K562 (cell line): ENCODE measurements at regions not wholly inside any gene's neighbourhood (a gene's known extent, or its start where the extent isn't known, plus 50 kb on each side); places are given as distances from the start of the nearest gene placed in this dataset.

Experiments
- ATAC-seq: fragments of 200-7000 bp; cut with Tn5 transposase; 3 replicates; pipeline ENCODE4 v1.9.1; 2020; ENCODE audit warnings: moderate library complexity
- BruUV-seq: library from RNA; stranded (reverse); fragments of 400-500 nt; replicated peaks from 2 replicates; lab custom pipeline; 2021; lab: Mats Ljungman, UMichigan
- CTCF ChIA-PET: fragments of 300-600 bp; formaldehyde crosslinking; extraction: SDS; loops from one replicate; lab custom pipeline; 2021; ENCODE audit warnings: low intra/inter-chr PET ratio; lab: Yijun Ruan, JAX
- POLR2A ChIA-PET: fragments of 300-600, 350-650 bp; sonication (Branson Sonifier 250); formaldehyde crosslinking; extraction: SDS; loops from one replicate; lab custom pipeline; 2021; ENCODE audit warnings: antibody characterized with exemption, inconsistent platforms; lab: Yijun Ruan, JAX
- DNase-seq, 4 experiments: peaks; one replicate each; pipeline versions ENCODE4 v3.0.0 to v3.0.0-alpha.2; 2011 to 2018; ENCODE audit warnings: low spot score in 3 of 4, mixed read lengths in 3 of 4; ENCODE audit errors: extremely low read depth in 1 of 4
- FAIRE-seq: peaks from 2 replicates; lab custom pipeline; 2011; peaks lifted over from hg19 to GRCh38; lab: Jason Lieb, UNC
- H2AFZ ChIP-seq: 2 replicates; pipeline ENCODE4 v1.6.0; 2011; ENCODE audit warnings: low read depth, low read length, control low read depth, inconsistent platforms
- H3K27ac ChIP-seq: fragments of 200-600 bp; 3 replicates; pipeline ENCODE4 v1.8.0; 2011; ENCODE audit warnings: low read depth, mild to moderate bottlenecking, control low read depth, inconsistent platforms, low read length, moderate library complexity, mixed read lengths; ENCODE audit errors: extremely low read depth
- H3K27me3 ChIP-seq, 2 experiments: fragments of 300-600 bp in 1 of 2; 2 replicates in 1 of 2; 3 replicates in 1 of 2; pipeline versions ENCODE4 v1.6.0 to v1.8.0; 2011; ENCODE audit warnings: inconsistent platforms in 2 of 2, low read length in 2 of 2, mild to moderate bottlenecking in 1 of 2, mixed read lengths in 1 of 2, moderate library complexity in 1 of 2; ENCODE audit not compliant: control insufficient read depth in 2 of 2, insufficient read depth in 2 of 2
- H3K36me3 ChIP-seq: fragments of 300-600 bp; 3 replicates; pipeline ENCODE4 v1.8.0; 2011; ENCODE audit warnings: mild to moderate bottlenecking, low read length, inconsistent platforms; ENCODE audit not compliant: control insufficient read depth, insufficient read depth
- H3K4me1 ChIP-seq, 2 experiments: fragments of 200-600 bp in 1 of 2; replicated peaks in 1 of 2; 2 replicates in 1 of 2; 3 replicates in 1 of 2; pipeline versions ENCODE4 v1.5.1 to v1.8.0; 2011; ENCODE audit warnings: inconsistent platforms in 2 of 2, low read length in 2 of 2, mild to moderate bottlenecking in 1 of 2, mixed read lengths in 1 of 2, moderate library complexity in 1 of 2; ENCODE audit not compliant: control insufficient read depth in 2 of 2, insufficient read depth in 2 of 2
- H3K4me2 ChIP-seq: 2 replicates; pipeline ENCODE4 v1.6.1; 2011; ENCODE audit warnings: low read length, control low read depth, inconsistent platforms, mixed read lengths; ENCODE audit not compliant: insufficient read depth
- H3K4me3 ChIP-seq: fragments of 200-600 bp; sonication (generic), shearing (Covaris generic); 2 replicates; pipeline ENCODE4 v1.5.1; 2016; ENCODE audit warnings: control low read depth, inconsistent platforms
- H3K79me2 ChIP-seq: fragments of 200-600 bp; 3 replicates; pipeline ENCODE4 v1.8.0; 2011; ENCODE audit warnings: low read length, inconsistent platforms; ENCODE audit not compliant: control insufficient read depth, insufficient read depth
- H3K9ac ChIP-seq, 2 experiments: 2 replicates each; pipeline versions ENCODE4 v1.6.0 to v1.6.1; 2011; ENCODE audit warnings: low read depth in 2 of 2, low read length in 2 of 2, control low read depth in 1 of 2, inconsistent platforms in 1 of 2, mild to moderate bottlenecking in 1 of 2, mixed read lengths in 1 of 2; ENCODE audit not compliant: insufficient read depth in 1 of 2
- H3K9me1 ChIP-seq: one replicate; pipeline ENCODE4 v1.6.0; 2011; ENCODE audit warnings: inconsistent platforms, mild to moderate bottlenecking, low read length, moderate library complexity; ENCODE audit not compliant: control insufficient read depth, insufficient read depth
- H3K9me3 ChIP-seq: replicated peaks from 2 replicates; pipeline ENCODE4 v1.5.1; 2011; ENCODE audit warnings: low read depth, low read length, inconsistent platforms; ENCODE audit not compliant: control insufficient read depth, insufficient read depth
- H4K20me1 ChIP-seq: replicated peaks from 2 replicates; pipeline ENCODE4 v1.6.1; 2011; ENCODE audit warnings: low read length, inconsistent platforms, mixed read lengths; ENCODE audit not compliant: control insufficient read depth, insufficient read depth
- CREM ChIP-seq: IDR thresholded peaks from 2 replicates; pipeline ENCODE4 v1.6.1; 2014; ENCODE audit warnings: antibody characterized with exemption, low read depth
- ETS2 ChIP-seq: IDR thresholded peaks from 2 replicates; pipeline ENCODE4 v1.6.1; 2016; ENCODE audit warnings: borderline replicate concordance, missing genetic modification characterization, mild to moderate bottlenecking, moderate library complexity, missing compliant biosample characterization; ENCODE audit not compliant: poor library complexity, severe bottlenecking
- HMG20A ChIP-seq: fragments of 450-650 bp; formaldehyde crosslinking; conservative IDR thresholded peaks from 2 replicates; pipeline ENCODE4 v1.4.0; 2020; ENCODE audit warnings: mild to moderate bottlenecking, mixed read lengths
- SPI1 ChIP-seq: IDR thresholded peaks from 2 replicates; pipeline ENCODE4 v1.6.1; 2011; ENCODE audit warnings: low read depth, low read length, control low read depth, borderline replicate concordance
- ZNF695 ChIP-seq: fragments of 450-650 bp; formaldehyde crosslinking; IDR thresholded peaks from 2 replicates; pipeline ENCODE4 v1.4.0; 2020; ENCODE audit warnings: mild to moderate bottlenecking, moderate library complexity
- ZNF764 ChIP-seq: fragments of 250-450 bp; sonication (Bioruptor Pico); IDR thresholded peaks from 2 replicates; pipeline ENCODE4 v1.4.0; 2020; ENCODE audit warnings: low read depth, mild to moderate bottlenecking, moderate library complexity
- ZNF780A ChIP-seq: fragments of 250-450 bp; sonication (Bioruptor Pico); IDR thresholded peaks from 2 replicates; pipeline ENCODE4 v1.5.0; 2021; ENCODE audit warnings: mild to moderate bottlenecking
- WGBS: fragments of 100-300 bp; shearing (Covaris generic); methylation state at CpG from one replicate; pipeline ENCODE4 v1.1.6; 2016; ENCODE audit warnings: low coverage, mixed read lengths; ENCODE audit not compliant: insufficient coverage; ENCODE audit errors: missing lambda C conversion rate; 5-methylcytosine and 5-hydroxymethylcytosine counted together
- in situ Hi-C: fragments of 300-500 bp; cut with MboI; formaldehyde crosslinking; loops from 4 replicates; pipeline ENCODE4 v1.15.0; 2018; ENCODE audit warnings: inconsistent platforms, mixed read lengths
- intact Hi-C: fragments of 100-400 bp; cut with micrococcal nuclease; formaldehyde crosslinking; loops from 2 replicates; pipeline ENCODE4 v1.14.2; 2022
- TF ChIP-seq, protein P1 (sequence below): fragments of 450-650 bp; formaldehyde crosslinking; IDR thresholded peaks from 2 replicates; pipeline ENCODE4 v1.4.0; 2020; ENCODE audit warnings: mild to moderate bottlenecking, moderate library complexity
- TF ChIP-seq, protein P2 (sequence below): fragments of 450-650 bp; IDR thresholded peaks from 2 replicates; pipeline ENCODE4 v1.6.1; 2017; ENCODE audit warnings: antibody characterized with exemption, mild to moderate bottlenecking

DNA sequence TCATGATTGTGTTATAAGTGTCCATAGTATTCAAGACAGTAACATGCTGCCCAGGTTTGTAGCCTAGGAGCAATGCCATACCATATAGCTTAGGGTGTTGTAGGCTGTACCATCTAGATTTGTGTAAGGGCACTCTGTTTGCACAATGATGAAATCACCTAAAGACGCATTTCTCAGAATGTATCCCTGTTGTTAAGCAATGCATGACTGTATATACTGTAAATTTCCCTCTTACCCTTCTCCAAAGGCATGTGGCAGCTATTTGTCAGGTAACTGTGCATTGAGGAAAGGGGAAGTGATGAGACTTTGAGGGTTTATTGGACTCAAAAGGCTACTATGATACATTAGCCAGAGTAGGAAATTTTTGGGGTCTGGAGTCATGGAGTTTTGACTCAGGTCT lies 180.8 kb downstream of the VAPA start:
- Histone ChIP-seq H3K9me3 (no peaks in the 10 kb centered on the region), H3K9ac (no peak overlapping the region), H3K36me3 (no peaks in the 10 kb centered on the region), H2AFZ (no peak overlapping the region), H3K79me2 (no peaks in the 10 kb centered on the region), H3K4me3 (no peak overlapping the region), H3K9me1 (no peaks in the 10 kb centered on the region), H3K27me3 (peaks cover 22 to 33% of the 10 kb centered on the region in 2 experiments; a peak in 4 of 5 replicates), H4K20me1 (no peaks in the 10 kb centered on the region), H3K27ac (no peak overlapping the region), H3K4me1 (no peaks in the 10 kb centered on the region), H3K4me2 (no peak overlapping the region)
- in situ Hi-C loops (no loop called here), intact Hi-C loops (no loop called here)
- ATAC-seq (no peak), FAIRE-seq (no peak), DNase-seq (no peak)
- BruUV-seq: no TSS peak
- POLR2A ChIA-PET: interaction anchor here (0.8 kb wide), 1 partner anchor 9 kb away, joined by 3 read pairs; no protein-coding TSS in a partner anchor
- TF ChIP-seq ZNF764 (CRISPR knock-in tag) (no peak), CREM (no peak), ETS2 (no peak), ZNF780A (CRISPR knock-in tag) (no peak), SPI1 (peak; percentile 41; the same call in 1 of the 2 replicates), ZNF695 (CRISPR knock-in tag) (no peak), HMG20A (no peak)
- TF ChIP-seq, protein P1, sequence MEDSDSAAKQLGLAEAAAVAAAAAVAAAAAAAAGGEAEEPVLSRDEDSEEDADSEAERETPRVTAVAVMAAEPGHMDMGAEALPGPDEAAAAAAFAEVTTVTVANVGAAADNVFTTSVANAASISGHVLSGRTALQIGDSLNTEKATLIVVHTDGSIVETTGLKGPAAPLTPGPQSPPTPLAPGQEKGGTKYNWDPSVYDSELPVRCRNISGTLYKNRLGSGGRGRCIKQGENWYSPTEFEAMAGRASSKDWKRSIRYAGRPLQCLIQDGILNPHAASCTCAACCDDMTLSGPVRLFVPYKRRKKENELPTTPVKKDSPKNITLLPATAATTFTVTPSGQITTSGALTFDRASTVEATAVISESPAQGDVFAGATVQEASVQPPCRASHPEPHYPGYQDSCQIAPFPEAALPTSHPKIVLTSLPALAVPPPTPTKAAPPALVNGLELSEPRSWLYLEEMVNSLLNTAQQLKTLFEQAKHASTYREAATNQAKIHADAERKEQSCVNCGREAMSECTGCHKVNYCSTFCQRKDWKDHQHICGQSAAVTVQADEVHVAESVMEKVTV: no peak
- TF ChIP-seq, protein P2, sequence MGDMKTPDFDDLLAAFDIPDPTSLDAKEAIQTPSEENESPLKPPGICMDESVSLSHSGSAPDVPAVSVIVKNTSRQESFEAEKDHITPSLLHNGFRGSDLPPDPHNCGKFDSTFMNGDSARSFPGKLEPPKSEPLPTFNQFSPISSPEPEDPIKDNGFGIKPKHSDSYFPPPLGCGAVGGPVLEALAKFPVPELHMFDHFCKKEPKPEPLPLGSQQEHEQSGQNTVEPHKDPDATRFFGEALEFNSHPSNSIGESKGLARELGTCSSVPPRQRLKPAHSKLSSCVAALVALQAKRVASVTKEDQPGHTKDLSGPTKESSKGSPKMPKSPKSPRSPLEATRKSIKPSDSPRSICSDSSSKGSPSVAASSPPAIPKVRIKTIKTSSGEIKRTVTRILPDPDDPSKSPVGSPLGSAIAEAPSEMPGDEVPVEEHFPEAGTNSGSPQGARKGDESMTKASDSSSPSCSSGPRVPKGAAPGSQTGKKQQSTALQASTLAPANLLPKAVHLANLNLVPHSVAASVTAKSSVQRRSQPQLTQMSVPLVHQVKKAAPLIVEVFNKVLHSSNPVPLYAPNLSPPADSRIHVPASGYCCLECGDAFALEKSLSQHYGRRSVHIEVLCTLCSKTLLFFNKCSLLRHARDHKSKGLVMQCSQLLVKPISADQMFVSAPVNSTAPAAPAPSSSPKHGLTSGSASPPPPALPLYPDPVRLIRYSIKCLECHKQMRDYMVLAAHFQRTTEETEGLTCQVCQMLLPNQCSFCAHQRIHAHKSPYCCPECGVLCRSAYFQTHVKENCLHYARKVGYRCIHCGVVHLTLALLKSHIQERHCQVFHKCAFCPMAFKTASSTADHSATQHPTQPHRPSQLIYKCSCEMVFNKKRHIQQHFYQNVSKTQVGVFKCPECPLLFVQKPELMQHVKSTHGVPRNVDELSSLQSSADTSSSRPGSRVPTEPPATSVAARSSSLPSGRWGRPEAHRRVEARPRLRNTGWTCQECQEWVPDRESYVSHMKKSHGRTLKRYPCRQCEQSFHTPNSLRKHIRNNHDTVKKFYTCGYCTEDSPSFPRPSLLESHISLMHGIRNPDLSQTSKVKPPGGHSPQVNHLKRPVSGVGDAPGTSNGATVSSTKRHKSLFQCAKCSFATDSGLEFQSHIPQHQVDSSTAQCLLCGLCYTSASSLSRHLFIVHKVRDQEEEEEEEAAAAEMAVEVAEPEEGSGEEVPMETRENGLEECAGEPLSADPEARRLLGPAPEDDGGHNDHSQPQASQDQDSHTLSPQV: no peak
- 0% methylated on average over 1 of the region's 1 CpG for WGBS
- CTCF ChIA-PET: no interaction called here
